T47D (cell line): ENCODE measurements at regions not wholly inside any gene's neighbourhood (a gene's known extent, or its start where the extent isn't known, plus 50 kb on each side); places are given as distances from the start of the nearest gene placed in this dataset.

Experiments used
- DNase-seq, 2 experiments: peaks; one replicate each; pipeline versions ENCODE4 v3.0.0 to v3.0.0-alpha.2; 2011 to 2012; ENCODE audit warnings: low read depth in 1 of 2, low spot score in 1 of 2
- JUND ChIP-seq: IDR thresholded peaks from 2 replicates; pipeline ENCODE4 v1.6.1; 2012; ENCODE audit warnings: low read depth
- in situ Hi-C: cut with HindIII; loops from 2 replicates; pipeline ENCODE4 v1.10.0; 2016; ENCODE audit warnings: low sequenced_read_pairs, low pct_unique_long_range_greater_than_20kb

DNA sequence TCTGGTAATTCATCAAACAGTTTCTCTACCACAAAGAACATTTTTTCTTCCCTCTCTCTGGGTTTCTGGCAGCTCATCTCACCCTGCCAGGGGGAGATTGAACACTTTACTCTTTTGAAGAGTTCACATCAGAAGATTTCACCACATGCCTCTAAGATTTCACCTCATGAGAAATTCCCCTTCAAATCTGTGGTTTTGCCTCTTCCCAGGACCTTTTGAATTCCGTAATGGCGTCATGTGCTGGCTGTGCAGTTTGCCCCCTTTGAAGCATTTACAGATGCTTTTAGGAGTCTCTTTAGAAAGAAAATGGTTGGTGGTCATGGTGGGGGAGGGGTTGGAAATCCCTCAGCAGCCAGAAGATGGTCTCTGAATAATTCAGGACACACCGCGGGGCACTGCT, 486.1 kb downstream of the QKI start:
- TF ChIP-seq JUND = no peak
- in situ Hi-C loops = no loop called here

DNA sequence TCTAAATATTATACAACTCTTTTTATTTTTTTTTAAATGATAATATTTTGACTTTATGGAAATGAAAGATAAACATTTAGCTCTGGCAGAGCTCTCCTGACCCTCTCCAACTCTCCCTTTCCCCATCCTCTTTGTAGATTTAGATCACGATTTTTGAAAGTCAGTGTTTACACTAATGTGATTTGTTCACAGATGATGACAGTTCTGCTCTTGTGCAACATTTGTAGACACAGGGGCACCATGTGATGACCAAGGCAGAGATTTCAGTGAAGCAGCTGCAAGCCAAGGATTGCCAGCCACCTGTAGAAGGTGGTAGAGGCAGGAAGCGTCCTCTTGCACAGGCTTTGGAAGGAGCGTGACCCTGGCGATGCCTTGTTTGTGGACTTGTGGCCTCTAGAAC, 483.2 kb downstream of the QKI start:
- no peak for TF ChIP-seq JUND
- in situ Hi-C loops = no loop called here
- no peak for DNase-seq

More for the DNA sequence above, 486.1 kb downstream of the QKI start:
- DNase-seq = no peak

DNA sequence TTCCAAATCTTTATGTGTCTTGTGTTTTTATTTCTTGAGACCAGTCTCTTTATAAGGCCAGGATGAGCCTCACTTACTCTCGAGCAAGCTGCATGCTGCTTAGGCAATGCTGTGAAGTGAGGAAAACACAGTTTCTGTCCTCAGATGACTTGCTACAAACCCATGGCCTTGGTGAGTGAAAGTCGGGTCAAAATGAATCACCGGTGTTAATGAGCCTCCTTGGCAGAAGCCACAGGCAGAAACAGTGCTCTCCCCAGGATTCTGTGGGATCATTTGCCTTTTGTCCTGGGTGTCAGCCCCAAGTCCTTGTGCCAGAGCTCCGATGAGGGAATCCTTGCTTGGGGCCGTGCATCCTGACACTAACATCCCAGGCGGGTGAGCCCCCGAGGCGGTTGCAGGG, 482.5 kb downstream of the QKI start:
- TF ChIP-seq JUND = no peak
- in situ Hi-C loops = no loop called here
- DNase-seq = no peak

DNA sequence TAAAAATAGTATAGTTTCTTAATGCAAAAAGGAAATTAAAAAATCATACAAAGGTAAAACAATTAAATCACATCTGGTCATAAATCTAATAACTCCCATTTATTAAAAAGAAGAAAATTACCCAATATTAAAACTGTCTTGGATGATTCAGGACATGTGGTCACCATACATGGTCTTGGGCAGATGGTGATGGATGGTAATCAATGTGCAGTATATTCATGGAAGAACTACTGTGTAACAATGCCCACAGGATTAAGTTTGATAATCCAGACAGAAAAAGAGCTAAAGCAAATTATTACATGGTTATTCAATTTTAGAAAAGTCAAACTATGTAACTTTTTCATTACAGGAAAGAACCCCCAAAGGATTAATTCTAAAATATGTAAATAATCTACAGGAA, 480.6 kb downstream of the QKI start:
- no peak for DNase-seq
- in situ Hi-C loops = no loop called here
- TF ChIP-seq JUND = no peak

DNA sequence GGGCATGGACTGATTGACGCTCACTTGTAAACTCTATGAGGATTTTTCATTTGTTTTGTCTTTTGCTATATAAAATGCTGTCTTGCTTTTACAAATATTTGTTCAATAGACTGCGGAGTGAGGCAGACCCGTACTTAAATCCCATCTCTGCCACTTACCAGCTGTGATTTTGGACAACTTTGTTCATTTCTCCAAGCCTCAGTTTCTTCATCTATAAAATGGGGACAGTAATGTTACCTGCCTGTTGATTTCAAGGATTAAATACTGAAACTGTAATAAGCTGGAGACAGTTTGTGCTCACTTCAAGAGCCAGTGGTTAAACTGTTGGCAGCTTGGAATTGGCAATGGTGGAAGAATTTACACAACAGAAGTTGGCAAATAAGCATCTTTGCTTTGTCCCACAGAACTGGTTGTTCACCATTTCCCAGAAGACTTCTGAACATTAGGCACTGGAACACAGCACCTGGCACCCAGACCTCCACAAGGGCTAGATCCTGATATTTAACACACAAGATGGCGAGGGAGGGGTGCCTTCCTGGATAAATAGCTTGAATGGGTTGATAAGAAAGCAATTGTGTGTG, 479.2 kb downstream of the QKI start:
- in situ Hi-C loops = no loop called here
- peak in 1 of 2 experiments; percentile 30 for DNase-seq
- TF ChIP-seq JUND = no peak

DNA sequence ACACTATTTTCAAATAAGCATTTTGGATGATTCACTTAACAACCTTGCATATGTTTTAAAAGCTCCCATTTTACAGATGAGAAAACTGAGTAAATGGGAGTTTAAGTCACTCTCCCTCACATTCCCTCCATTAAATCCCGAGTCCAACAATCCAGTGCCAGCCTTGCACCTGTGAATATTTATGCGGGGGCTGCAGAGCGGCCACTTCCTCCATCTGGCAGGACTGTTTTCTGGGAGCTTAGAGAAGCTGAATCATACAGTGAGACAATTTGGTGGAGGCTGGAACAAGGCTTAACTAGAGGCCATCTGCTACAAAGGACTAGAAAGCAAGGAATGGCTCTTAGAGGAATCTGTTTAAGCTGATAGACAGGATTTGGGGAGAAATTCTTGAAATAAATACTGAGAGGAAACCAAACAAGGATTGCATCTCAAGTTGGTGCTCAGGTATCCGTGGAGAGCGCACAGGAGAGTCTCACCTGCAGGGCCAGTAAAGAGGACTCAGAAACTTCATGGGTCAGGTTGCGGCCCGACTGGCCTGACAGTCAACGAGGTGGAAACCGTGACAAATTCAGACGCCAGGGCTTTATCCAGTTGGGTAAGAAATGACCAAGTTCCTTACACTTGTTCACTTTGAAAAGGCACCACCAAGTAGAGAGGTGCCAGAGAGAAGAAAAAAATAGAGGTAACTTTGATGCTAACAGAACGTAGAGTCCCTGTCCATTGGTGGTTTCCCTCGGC, 478.5 kb downstream of the QKI start:
- DNase-seq = peak in 1 of 2 experiments; percentile 7
- in situ Hi-C loops = no loop called here
- TF ChIP-seq JUND = no peak

DNA sequence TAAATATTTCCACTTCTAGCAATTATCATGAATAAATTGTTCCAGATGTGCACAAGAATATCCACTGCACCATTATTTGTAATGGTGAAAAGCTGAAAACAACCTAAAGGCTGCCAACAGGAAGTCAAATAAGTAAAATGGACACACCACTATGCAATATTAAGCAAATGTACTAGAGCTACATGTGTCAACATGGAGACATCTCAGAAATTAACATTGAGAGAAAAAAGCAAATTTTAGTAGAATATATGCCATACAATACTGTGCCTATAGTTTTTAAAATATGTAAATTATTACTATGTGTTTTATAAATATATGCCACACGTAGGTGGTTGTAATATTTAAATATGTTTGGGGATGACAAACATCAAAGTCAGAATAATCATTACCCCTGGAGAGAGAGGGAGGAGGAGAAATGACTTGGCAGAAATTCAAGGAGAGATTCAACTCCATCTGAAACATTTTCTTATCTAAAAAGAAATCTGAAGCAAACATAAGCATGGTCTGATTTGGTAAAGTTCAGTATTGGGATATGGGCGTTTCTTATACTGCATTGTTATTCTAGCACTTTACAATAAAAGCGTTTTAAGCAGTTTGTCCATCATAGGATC, 475.5 kb downstream of the QKI start:
- TF ChIP-seq JUND = no peak
- in situ Hi-C loops = no loop called here
- DNase-seq = no peak

DNA sequence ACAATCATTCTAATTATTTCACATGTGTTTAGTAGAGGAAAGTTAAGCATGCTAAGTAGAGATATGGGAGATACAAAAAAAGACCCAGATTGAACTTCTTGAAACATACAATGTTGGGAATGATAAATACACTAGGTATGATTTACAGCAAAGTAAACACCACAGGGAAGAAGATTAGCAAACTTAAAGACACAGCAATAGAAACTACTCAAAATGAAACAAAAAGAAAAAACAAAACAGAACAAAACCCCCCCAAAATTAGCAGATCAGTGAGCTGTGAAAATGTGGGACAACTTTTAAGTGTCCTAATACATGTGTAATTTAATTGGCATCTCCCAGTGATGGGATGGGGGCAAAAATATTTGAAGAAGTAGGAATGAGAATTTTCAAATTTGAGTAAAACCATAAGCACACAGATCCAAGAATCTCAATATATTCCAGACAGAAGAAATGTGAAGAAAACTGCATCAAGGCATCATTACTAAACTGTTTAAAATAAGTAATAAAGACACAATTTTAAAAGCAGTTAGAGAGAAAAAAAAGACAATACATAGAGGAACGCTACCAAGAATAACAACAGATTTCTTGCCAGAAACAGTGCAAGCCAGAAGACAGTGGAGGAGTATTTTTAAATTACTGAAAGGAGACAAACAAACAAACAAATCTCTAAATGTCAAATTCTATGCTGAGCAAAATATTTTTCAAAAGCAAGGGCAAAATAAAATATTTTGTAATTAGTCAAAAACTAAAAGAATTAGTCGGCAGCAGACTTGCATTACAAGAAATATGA, 473.7 kb downstream of the QKI start:
- DNase-seq = no peak
- TF ChIP-seq JUND = no peak
- in situ Hi-C loops = no loop called here

DNA sequence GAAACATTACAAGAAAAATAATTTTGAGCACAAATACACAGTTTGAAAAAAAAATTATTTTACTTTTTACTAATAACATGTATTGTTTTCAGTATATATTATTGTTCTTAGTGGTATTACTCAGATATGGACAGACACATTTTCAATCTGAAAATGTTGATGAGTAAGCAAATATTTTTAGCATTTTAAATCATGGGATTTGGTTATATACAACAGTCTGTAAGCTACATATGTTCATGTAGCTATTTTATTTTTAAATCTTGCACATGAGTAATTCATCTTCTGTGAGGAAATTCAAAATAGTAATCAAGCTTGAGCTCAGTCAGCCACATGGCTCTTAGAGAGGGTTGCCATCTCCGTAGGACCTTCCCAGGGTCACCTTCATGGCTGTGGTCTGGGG, 471.9 kb downstream of the QKI start:
- in situ Hi-C loops = no loop called here
- no peak for DNase-seq
- no peak for TF ChIP-seq JUND

DNA sequence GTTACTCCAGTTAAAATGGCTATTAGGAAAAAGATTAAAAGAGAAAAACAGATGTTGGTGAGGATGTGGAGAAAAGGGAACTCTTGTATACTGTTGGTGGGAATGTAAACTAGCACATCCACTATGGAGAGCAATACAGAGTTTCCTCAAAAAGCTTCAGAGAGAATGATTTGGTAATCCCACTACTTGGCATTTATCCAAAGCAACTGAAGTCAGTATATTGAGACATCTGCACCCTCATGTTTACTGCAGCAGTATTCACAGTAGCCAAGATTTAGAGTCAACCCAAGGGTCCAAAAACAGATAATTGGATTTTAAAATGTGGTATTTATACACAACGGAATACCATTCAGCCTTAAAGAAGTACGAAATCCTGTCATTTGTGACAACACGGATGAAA, 469.5 kb downstream of the QKI start:
- TF ChIP-seq JUND = no peak
- no peak for DNase-seq
- in situ Hi-C loops = no loop called here

DNA sequence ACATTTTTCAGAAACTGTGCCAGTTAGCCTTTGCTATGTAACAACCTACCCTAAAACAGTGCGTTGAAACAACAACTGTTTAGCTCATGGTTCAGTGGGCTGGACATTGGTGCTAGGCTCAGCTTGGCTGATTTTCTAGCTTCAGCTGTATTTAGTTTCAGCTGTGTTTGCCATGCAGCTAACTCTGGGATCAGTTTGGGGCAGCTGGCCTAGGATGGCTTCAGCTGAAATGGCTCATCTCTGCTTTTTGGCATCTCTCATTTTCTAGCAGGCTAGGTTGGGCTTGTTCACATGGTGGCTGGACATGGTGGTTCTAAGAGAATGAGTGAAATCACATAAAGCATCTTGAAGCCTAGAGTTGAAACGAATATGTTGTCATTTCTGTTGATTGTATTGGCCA, 464.2 kb downstream of the QKI start:
- DNase-seq = no peak
- in situ Hi-C loops = no loop called here
- TF ChIP-seq JUND = no peak

DNA sequence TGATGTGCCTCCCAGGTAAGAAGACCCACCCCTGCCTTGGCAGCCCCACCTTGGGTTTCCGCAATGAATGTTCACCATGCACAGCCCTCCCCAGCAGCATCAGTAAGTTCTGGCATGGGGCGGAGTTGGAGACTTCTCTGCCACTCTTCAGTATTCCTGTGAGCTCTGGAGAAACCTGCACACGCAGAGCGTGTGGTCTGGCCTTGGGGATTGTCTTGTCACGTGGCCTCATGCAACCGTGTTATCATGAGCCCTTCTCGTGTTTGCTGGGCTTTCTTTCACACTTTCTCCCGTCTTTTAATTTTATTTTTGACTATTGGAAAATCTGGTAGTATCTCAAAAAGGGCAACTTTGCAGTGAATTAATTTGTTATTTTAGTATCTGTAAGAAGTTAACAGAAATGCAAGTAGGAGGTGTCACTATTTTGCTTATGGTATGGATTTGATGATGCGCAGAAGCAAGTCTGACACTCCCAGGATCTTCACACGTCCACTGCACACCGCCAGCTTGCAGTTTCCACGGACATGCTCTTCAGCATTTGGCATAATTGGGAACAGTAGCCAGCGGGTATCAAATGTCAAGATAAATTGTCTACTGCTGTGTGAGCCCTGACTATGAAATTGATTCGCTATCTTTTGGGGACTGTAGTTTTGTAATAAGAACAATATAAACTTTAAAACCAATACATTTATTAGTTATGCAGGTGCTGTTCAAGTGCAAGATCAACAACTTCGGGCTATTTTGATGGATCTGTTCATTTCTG, 463.5 kb downstream of the QKI start:
- in situ Hi-C loops = no loop called here
- DNase-seq = no peak
- no peak for TF ChIP-seq JUND
